ENCODE measurements at regions not wholly inside any gene's neighbourhood (a gene's known extent, or its start where the extent isn't known, plus 50 kb on each side); places are given as distances from the start of the nearest gene placed in this dataset.

- Mint-ChIP-seq H3K4me1 (no peaks in the 10 kb centered on the region), H3K27ac (no peak overlapping the region), H3K36me3 (no peaks in the 10 kb centered on the region), H3K27me3 (ENCODE audit: low read depth in 2 of 2) (peaks cover 9 to 10% of the 10 kb centered on the region in 2 donors), H3K4me3 (no peak overlapping the region), H3K9me3 (no peaks in the 10 kb centered on the region)
- no peak for ATAC-seq
- Histone ChIP-seq H3K9me3 (ENCODE audit: control insufficient read depth, insufficient read depth, low read length) (no peaks in the 10 kb centered on the region), H3K4me1 (ENCODE audit: control insufficient read depth, insufficient read depth, low read length) (no peaks in the 10 kb centered on the region), H3K27ac (ENCODE audit: low read length) (no peak overlapping the region), H3K36me3 (ENCODE audit: control insufficient read depth, insufficient read depth, low read length) (no peaks in the 10 kb centered on the region), H3K4me3 (ENCODE audit: low read length) (no peak overlapping the region), H3K27me3 (ENCODE audit: control insufficient read depth, insufficient read depth, low read length) (no peaks in the 10 kb centered on the region)
- no peak for DNase-seq
- WGBS (ENCODE audit: insufficient coverage): 87% methylated on average over 15 of the region's 15 CpGs
- intact Hi-C loops (cut with micrococcal nuclease): no loop called here
- TF ChIP-seq, protein P1, sequence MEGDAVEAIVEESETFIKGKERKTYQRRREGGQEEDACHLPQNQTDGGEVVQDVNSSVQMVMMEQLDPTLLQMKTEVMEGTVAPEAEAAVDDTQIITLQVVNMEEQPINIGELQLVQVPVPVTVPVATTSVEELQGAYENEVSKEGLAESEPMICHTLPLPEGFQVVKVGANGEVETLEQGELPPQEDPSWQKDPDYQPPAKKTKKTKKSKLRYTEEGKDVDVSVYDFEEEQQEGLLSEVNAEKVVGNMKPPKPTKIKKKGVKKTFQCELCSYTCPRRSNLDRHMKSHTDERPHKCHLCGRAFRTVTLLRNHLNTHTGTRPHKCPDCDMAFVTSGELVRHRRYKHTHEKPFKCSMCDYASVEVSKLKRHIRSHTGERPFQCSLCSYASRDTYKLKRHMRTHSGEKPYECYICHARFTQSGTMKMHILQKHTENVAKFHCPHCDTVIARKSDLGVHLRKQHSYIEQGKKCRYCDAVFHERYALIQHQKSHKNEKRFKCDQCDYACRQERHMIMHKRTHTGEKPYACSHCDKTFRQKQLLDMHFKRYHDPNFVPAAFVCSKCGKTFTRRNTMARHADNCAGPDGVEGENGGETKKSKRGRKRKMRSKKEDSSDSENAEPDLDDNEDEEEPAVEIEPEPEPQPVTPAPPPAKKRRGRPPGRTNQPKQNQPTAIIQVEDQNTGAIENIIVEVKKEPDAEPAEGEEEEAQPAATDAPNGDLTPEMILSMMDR (IDR thresholded peaks at IDR 0.05): no peak
Measured at GRCh38 chr16:87177673-87178072, 139.5 kb downstream of the C16orf95 start.

GRCh38 chr16:87178177-87178863 is 138.9 kb downstream of the C16orf95 start:
- Histone ChIP-seq H3K27me3 (ENCODE audit: control insufficient read depth, insufficient read depth, low read length) (no peaks in the 10 kb centered on the region), H3K9me3 (ENCODE audit: control insufficient read depth, insufficient read depth, low read length) (no peaks in the 10 kb centered on the region), H3K27ac (ENCODE audit: low read length) (no peak overlapping the region), H3K4me1 (ENCODE audit: control insufficient read depth, insufficient read depth, low read length) (no peaks in the 10 kb centered on the region), H3K4me3 (ENCODE audit: low read length) (no peak overlapping the region), H3K36me3 (ENCODE audit: control insufficient read depth, insufficient read depth, low read length) (no peaks in the 10 kb centered on the region)
- Mint-ChIP-seq H3K4me3 (no peak overlapping the region), H3K27me3 (ENCODE audit: low read depth in 2 of 2) (peaks cover 9 to 10% of the 10 kb centered on the region in 2 donors), H3K36me3 (no peaks in the 10 kb centered on the region), H3K9me3 (no peaks in the 10 kb centered on the region), H3K4me1 (no peaks in the 10 kb centered on the region), H3K27ac (no peak overlapping the region)
- 54% methylated on average over 14 of the region's 14 CpGs for WGBS (ENCODE audit: insufficient coverage)
- DNase-seq (no peak), ATAC-seq (no peak)
- TF ChIP-seq, protein P1 (IDR thresholded peaks at IDR 0.05): no peak
- intact Hi-C loops (cut with micrococcal nuclease): no loop called here

- H3K4me3 Mint-ChIP-seq: no peak overlapping the region
- WGBS (ENCODE audit: insufficient coverage): 16% methylated on average over 9 of the region's 9 CpGs
- TF ChIP-seq, protein P1 (IDR thresholded peaks at IDR 0.05): no peak
- Histone ChIP-seq H3K4me1 (ENCODE audit: control insufficient read depth, insufficient read depth, low read length) (no peaks in the 10 kb centered on the region), H3K27me3 (ENCODE audit: control insufficient read depth, insufficient read depth, low read length) (no peaks in the 10 kb centered on the region), H3K4me3 (ENCODE audit: low read length) (no peak overlapping the region), H3K36me3 (ENCODE audit: control insufficient read depth, insufficient read depth, low read length) (no peaks in the 10 kb centered on the region), H3K27ac (ENCODE audit: low read length) (no peak overlapping the region), H3K9me3 (ENCODE audit: control insufficient read depth, insufficient read depth, low read length) (no peaks in the 10 kb centered on the region)
- no peaks in the 10 kb centered on the region for H3K4me1 Mint-ChIP-seq
- H3K36me3 Mint-ChIP-seq: no peaks in the 10 kb centered on the region
- DNase-seq: no peak
- H3K27ac Mint-ChIP-seq: no peak overlapping the region
- ATAC-seq: no peak
- intact Hi-C loops (cut with micrococcal nuclease): no loop called here
- H3K27me3 Mint-ChIP-seq (ENCODE audit: low read depth in 2 of 2): peaks cover 9 to 11% of the 10 kb centered on the region in 2 donors
- H3K9me3 Mint-ChIP-seq: no peaks in the 10 kb centered on the region
Measured at GRCh38 chr16:87178977-87179376, 138.2 kb downstream of the C16orf95 start.

DNA sequence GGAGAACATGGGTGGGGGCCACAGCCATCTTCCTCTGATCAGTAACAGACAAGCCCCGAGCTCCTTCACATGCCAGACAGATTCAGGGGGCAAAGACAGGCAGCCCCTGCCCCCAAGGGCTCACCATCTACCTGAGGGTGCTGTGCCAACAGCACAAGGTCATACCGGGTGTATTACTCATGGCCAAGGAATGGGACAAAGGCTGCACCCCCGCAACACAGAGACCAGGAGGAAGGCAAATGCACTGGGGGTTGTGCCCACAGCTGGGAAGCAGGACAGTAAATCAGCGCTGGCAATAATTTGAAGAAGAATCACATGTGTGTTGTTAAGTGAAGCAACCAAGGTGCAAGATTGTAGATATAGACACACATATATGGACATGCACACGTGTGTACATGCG is 137.1 kb downstream of the C16orf95 start:
- DNase-seq (no peak), ATAC-seq (no peak)
- Histone ChIP-seq H3K9me3 (ENCODE audit: control insufficient read depth, insufficient read depth, low read length) (no peaks in the 10 kb centered on the region), H3K4me1 (ENCODE audit: control insufficient read depth, insufficient read depth, low read length) (no peaks in the 10 kb centered on the region), H3K4me3 (ENCODE audit: low read length) (no peak overlapping the region), H3K27me3 (ENCODE audit: control insufficient read depth, insufficient read depth, low read length) (no peaks in the 10 kb centered on the region), H3K27ac (ENCODE audit: low read length) (no peak overlapping the region), H3K36me3 (ENCODE audit: control insufficient read depth, insufficient read depth, low read length) (no peaks in the 10 kb centered on the region)
- TF ChIP-seq, protein P1 (IDR thresholded peaks at IDR 0.05): no peak
- 87% methylated on average over 6 of the region's 6 CpGs for WGBS (ENCODE audit: insufficient coverage)
- intact Hi-C loops (cut with micrococcal nuclease): no loop called here
- no peaks in the 10 kb centered on the region for H3K36me3 Mint-ChIP-seq
- H3K4me3 Mint-ChIP-seq: no peak overlapping the region
- H3K27me3 Mint-ChIP-seq (ENCODE audit: low read depth in 2 of 2): peaks cover 9 to 14% of the 10 kb centered on the region in 2 donors
- no peak overlapping the region for H3K27ac Mint-ChIP-seq
- no peaks in the 10 kb centered on the region for H3K9me3 Mint-ChIP-seq
- H3K4me1 Mint-ChIP-seq: no peaks in the 10 kb centered on the region

Measured in natural killer cell (primary cell).